ENCODE measurements at regions not wholly inside any gene's neighbourhood (a gene's known extent, or its start where the extent isn't known, plus 50 kb on each side); places are given as distances from the start of the nearest gene placed in this dataset.
A peak's percentile ranks its signal among the peaks of the same experiment; 100 is the strongest.
"Not testable (repeated sequence)": the region's sequence is repeated elsewhere in the genome, so short reads cannot be mapped to it uniquely, and the experiment has no call there.

DNA sequence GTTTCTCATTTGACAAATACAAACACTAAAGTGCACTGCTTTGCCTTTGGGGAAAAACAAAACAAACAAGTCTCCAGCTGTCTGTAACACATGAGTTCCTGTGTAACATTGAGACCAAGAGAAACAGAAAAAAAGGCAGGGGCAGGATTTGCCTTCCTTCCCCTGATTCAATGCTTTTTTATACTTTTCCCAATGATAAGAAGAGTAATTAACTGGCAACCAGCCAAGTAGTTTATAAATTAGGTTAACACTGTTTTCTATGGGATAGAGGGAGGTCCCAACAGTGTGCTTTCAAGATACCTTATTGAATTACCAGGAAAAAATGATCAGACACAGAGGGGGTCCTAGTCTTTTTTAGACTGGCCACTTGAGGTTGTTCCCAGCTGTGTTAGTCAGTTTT lies 346.8 kb downstream of the TRIM36 start:
- no peak for DNase-seq (ENCODE audit: low spot score)

DNA sequence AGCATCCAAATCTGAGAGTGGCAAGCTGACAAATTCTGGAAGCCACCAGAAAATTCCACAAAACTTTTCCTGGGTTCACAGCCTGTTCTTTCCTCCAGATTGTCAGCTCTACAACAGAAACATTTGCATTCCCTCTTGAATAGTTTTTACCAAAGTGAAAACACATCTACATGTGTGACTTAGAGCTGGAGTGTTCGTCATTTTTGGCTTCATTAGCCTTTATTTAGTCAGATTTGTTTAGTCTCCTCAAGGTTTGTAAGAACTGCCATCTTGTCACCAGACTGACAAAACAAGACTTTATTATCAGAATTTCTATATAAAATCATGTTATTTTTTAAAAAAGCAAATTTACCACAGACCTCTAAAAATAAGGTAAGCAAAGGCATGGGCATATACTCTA lies 347.3 kb downstream of the TRIM36 start:
- no peak for DNase-seq (ENCODE audit: low spot score)

DNA sequence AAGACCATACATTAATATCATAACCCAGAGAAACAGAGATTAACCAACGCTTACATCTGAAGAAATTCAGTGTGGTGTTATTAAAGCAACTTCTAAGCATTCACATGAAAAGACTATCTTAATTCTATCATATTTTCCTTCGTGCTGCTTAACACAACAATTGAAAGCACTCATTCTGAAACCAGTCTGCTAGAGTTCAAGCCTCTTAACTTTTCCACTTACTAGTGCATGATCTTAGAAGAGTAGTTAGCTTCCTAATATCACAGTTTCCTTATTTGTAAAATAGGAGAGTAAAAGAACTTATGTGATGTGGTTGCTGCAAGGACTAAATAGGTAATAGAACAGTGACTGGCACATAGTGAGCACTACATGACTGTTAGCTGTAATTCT lies 379.3 kb downstream of the TRIM36 start:
- DNase-seq (ENCODE audit: low spot score): no peak

DNA sequence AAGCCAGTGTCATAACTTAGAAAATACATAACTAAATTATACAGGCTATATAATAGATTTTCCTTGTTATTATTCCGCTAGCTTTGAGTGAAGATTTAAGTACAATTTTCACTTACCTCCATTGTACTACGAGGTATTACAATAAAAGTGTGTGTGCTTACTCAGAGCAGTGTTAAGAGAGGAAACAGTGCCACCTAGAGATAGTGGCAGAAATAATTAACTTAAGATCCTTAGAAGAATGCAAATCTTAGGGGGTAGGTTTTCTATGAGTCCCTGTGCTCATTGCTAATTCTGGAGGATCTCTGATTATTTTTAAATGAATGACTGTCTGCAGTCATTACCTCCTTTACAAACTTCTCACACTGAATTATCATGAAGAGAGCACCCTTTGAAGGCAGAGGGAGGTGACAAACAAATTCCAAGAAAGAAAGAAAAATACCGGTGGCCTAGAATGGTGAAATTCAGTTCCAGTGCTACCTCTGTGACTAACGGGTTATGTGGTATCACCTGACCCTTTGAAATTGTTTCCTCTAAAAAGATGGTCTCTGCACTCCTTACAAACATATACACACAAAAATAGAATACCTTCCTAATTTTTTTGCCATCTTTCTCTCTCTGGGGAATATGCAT lies 379.8 kb downstream of the TRIM36 start:
- DNase-seq (ENCODE audit: low spot score): peak; percentile 43

DNA sequence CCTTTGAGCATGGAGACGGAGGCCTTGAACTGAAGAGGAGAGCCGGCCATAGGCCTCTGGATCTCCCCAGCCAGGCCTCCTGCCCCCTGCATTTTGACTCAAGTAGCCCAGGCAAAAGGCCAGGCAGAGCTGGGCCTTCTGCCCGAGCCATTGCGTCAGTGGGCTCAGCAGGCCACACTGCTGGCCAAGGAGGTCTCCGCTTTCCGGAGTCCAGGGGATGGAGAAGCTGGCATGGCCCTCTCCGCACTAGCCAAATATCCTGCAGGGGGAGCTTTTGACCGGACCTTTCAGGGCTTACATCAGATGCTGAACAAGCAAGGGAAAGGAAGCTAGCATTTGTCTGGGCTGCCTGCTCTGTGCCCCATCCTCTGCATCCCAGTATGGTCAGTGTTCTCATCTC lies 386.8 kb downstream of the TRIM36 start:
- DNase-seq (ENCODE audit: low spot score): peak; percentile 20

DNA sequence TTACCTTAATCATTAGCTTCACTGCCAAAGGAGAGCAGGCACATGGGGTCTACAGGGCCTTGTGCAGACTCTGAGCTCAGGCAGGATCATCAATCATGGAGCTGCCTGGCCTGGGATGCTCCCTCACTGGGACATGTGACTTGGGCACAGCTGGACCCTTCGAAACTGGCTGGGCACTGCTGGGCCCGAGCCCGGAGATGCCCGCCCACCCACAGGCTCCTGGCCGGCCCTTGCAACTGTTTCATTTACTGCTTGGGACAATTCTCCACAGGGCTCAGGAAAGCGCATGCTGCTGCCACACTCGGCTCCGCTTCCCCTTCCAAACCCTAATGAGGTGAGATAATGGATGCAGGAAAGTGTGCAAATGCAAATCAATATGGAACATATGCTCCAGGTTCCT lies 387.5 kb downstream of the TRIM36 start:
- DNase-seq (ENCODE audit: low spot score): no peak

DNA sequence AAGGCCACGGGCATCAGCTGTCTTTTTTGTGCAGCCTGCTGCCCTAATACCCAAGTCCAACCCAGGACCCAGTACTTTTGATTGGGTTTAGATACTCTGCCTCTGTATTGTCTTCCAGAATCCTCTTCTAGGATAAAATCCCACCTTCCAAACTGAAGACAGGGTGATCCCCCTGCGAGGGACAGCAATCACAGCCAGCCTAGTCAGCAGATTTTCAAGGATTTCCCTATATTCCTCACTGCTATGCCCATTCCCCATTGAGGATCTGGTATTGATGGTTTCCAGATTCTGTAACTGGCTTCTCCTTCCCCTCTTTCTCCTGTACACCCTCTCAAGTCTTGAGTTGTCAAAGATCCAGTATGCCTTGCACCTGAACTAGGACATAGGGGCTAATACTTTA lies 389.4 kb downstream of the TRIM36 start:
- DNase-seq (ENCODE audit: low spot score): no peak

DNA sequence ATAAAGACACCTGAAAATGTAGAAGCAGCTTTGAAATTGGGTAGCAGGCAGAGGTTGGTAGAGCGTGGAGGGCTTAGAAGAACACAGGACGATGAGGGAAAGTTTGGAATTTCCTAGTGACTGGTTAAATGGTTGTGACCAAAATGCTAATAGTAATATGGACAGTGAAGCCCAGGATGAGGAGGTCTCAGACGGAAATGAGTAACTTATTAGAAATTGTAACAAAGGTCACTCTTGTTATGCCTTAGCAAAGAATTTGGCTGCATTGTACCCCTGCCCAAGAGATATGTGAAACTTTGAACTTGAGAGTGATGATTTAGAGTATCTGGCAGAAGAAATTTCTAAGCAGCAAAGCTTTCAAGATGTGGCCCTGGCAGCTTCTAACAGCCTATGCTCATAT lies 382.5 kb downstream of the KCNN2 start:
- DNase-seq (ENCODE audit: low spot score): no peak

DNA sequence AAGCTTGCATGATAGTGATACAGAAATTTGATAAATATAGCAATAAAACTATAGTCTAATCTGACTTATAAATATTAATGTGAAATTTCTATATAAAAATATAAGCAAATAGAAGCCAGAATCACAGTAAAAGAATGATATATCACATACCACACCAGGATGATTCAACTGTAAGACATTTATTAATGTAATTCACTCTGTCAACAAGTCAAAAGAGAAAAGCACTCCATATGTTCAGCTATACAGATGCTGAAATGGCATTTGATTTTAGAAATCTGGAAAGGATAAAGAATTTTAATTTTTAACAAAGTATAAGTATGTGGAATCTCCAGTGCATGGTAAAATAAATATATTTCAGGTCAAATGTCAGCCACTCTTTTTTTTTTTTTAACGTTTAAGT lies 372.4 kb downstream of the KCNN2 start:
- DNase-seq (ENCODE audit: low spot score): no peak

DNA sequence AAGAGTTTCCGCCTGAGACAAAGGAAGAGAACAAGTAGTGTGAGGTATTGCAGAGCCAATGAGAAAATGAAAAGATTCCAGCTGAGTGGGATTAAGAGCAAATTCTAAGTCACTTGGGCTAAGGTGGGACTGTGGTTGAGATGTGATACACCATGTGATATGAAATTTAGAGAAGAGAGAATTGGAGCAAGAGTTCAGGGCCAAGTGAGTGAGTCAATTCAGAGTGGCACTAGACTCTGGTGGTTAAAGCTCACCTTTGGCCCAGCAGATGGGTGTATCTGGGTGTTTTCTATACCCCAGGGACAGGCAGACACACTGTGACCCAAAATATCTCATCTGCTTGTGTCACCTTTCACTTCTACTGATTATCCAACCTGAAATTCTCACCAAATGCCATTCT lies 368.1 kb downstream of the KCNN2 start:
- no peak for DNase-seq (ENCODE audit: low spot score)

DNA sequence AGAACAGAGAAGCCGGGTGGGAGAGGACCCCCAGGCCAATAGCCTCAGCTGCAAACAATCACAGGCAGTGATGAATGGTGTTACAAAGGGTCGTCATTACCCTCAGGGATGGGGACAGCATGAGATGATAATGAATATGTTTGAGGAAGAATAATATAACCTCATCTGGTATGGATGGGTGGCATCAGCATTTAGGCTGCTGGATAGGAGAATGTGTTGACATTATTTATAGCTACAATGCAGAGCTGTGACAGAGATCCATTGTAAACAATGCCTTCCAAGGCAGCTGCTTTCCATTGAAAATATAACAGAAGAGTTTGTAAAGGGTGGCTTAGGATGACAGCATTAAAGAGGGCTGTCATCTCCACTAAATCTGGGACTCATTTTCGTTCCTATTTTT lies 365.5 kb downstream of the KCNN2 start:
- no peak for DNase-seq (ENCODE audit: low spot score)

DNA sequence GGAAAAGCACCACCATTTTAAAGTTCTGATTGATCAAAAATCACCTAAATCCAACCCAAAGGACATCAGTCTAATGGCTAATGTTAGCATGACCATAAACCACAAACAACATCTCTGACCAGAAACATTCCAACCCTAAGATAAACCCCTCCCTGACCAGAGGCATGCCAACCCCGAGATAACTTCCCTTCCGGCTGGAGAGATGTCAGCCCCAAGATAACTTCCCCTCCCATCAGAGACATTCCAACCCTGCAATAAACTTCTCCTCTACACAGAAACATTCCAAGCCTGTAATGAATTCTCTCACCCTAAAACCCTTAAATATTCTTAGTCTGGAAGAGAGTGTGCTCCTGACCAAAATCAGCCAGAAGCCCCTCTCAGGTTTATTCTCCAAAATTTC lies 364.3 kb downstream of the KCNN2 start:
- DNase-seq (ENCODE audit: low spot score): no peak

DNA sequence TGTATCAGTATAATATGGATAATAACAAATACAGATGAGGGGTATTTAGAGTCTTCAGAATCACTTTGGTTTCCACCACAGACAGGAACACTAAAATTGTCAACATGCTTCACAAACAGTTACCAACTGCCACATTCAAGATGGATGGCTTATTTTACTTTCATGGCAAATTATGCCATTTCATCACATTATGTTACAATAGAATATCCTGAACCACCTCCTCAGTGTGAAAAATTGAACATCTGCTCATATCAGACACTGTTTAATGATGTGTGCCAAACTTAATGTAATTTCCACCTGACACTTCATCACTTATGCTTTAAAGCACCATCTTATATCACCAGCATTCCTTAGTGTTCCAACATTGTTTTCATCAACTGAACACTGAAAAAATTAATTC lies 357.4 kb downstream of the KCNN2 start:
- DNase-seq (ENCODE audit: low spot score): no peak

DNA sequence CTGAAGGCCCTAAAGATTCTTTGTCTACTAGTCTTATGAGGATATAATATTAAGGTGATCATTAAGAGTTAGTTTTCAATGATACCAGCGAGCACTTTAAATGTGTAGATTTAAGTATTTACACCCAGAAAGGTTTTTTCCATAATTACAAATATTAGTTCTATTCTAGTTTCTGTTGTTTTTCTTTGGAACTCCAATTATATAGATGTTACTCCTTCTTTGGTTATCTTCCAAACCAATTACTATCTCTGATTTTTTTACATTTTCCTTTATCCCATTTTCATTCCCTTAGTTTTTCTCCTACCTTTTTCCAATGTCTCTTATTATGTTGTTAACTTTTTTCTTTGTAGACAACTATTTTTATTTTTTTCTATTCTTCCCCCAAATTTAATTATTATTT lies 355.1 kb downstream of the KCNN2 start:
- DNase-seq (ENCODE audit: low spot score): no peak

DNA sequence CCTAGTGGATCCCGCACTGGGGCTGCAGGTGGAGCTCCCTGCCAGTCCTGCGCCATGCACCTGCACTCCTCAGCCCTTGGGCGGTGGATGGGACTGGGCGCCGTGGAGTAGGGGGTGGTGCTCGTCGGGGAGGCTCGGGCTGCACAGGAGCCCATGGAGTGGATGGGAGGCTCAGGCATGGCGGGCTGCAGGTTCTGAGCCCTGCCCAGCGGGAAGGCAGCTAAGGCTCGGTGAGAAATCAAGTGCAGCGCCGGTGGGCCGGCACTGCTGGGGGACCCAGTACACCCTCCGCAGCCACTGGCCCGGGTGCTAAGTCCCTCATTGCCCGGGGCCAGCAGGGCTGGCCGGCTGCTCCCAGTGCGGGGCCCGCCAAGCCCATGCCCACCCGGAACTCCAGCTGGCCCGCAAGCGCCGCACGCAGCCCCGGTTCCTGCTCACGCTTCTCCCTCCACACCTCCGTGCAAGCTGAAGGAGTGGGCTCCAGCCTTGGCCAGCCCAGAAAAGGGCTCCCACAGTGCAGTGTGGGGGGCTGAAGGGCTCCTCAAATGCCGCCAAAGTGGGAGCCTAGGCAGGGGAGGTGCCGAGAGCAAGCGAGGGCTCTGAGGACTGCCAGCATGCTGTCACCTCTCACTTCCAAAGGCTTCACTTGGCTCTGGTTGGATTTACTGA lies 342.5 kb downstream of the KCNN2 start:
- not testable (repeated sequence) for DNase-seq (ENCODE audit: low spot score)

DNA sequence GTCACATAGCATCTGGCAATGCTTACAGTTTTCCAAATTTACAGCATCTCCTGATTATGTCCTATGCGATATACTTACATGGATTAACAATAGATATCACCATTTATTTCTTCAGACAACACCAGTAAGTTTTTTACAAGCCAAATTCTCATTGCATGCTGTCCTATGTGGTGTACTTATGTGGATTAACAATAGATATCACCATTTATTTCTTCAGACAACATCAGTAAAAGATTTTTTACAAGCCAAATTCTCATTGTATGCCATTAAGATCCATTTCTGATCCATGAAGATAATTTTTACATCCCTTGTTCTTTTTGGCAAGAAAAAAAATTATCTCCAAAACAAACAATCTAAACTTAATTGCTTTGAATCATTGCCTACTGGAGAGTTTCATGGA lies 340.9 kb downstream of the KCNN2 start:
- no peak for DNase-seq (ENCODE audit: low spot score)

DNA sequence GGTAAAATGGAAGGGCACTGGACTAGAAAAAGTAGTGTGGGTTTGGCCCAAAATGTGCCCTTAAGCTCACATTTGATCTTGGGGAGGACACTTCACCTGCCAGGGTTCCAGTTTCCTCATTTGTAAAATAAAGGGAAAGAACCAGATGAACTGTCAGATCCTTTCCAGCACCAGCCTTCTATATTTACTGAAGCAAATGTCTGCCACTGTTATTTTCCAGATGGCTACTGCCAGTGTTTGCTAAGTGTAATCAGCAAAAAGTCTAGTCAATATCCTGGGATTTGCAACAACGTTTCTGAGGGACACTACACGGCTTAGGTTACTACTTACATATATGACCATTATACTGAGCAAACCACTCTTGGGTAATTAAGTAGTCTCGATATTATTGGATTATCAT lies 340.3 kb downstream of the KCNN2 start:
- DNase-seq (ENCODE audit: low spot score): no peak

DNA sequence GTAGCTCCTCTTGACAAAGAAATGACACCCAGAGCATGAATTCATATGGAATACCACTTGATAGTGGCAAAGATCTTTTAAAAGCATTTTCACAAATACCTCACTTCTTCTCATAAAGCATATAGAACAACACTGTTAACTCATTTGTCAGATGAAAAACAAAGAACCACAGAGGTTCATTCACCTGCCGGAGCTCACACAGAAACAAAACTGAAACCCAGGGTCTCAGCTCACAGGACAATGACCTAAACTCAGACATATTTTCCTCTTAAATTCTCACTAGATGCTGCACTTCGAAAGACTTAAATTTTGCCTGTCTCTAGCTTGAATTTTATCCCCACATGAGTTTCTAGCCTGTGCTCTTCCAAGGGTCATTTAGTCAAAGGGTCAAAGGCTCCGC lies 339.0 kb downstream of the KCNN2 start:
- no peak for DNase-seq (ENCODE audit: low spot score)

DNA sequence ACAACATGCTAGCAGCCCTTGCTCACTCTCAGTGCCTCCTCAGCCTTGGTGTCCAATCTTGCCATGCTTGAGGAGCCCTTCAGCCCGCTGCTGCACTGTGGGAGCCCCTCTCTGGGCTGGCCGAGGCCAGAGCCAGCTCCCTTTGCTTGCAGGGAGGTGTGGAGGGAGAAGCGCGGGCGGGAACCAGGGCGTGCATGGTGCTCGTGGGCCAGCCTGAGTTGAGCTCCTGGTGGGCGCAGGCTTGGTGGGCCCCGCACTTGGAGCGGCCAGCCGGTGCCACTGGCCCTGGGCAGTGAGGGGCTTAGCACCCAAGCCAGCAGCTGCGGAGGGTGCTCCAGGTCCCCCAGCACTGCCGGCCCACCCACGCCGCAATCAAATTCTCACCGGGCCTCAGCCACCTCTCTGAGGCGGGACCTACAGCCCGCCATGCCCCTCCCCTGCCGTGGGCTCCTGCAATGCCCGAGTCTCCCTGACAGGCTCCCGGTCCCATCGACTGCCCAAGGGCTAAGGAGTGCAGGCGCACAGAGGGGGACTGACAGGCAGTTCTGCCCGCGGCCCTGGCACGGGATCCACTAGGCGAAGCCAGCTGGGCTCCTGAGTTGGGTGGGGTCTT lies 333.5 kb downstream of the KCNN2 start:
- DNase-seq (ENCODE audit: low spot score): no peak

DNA sequence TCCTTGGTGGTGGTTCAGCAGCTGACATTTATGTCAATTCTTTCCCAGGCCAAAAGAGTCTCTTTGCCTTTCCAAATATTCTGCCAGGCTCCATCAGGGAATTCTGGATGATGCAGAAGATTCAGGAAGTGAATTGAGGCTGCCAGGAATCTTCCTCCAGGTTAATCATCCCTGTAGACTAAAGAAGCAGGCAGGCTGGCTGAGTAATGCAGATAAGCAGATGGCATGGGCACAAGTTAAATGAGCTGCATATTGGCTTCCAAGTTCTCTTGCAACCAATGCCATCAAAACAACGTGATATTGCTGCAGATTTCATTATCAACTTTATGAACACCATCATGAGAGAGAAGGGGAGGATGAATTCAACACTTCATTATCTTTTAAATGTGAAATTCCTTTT lies 324.5 kb downstream of the KCNN2 start:
- DNase-seq (ENCODE audit: low spot score): no peak

DNA sequence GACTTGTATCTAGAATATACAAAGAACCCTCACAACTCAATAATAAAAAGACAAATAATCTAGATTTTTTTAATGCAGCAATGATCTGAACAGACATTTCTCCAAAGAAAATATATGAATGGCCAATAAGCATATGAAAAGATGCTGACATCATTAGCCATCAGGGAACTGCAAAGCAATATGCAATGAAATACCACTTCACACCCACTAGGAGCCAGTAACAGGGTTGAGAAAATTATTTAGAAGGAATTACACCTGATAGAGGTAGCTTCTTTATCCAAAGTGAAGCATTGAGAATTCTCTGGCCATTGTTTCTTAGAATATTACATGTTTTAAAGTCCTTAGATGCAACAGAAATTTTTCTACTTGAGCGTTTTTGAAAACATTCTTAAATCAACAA lies 316.9 kb downstream of the KCNN2 start:
- DNase-seq (ENCODE audit: low spot score): no peak

DNA sequence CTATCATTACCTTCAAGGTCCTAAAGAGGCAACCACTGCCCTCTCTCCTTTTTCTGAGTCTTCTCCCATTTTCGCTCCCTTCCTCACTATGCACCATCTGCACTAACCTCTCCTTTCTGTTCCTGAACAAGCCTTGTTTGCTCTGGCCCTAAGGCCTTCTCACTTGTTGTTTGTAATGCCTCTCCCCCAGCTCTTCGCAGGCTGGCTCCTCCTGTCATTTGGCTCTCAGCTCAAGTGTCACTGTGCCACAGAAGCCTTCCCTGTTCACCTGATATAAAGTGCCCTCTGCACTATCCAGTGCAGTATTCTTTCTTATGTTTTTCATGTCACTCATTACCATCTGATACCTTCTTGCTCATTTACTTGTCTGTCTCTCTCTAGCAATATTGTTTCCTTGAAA lies 303.7 kb downstream of the KCNN2 start:
- DNase-seq (ENCODE audit: low spot score): no peak

DNA sequence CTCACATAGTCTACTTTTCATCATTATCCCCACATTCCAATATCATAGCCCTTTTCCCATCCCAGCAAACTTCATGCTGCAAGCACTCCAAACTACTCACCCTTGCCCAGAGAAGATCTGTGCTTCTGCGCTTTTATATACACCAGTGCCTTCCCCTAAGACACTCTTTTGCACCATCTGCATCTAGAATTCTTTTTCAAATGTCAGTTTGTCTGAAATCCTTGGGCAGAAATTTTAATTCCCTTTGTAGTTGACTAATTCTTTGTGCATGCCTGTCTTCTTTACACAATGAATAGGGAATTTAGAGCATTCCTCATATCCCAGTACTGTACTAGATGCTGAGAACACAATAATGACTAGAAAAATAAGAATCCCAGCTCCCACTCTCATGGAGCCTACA lies 298.9 kb downstream of the KCNN2 start:
- DNase-seq (ENCODE audit: low spot score): no peak

DNA sequence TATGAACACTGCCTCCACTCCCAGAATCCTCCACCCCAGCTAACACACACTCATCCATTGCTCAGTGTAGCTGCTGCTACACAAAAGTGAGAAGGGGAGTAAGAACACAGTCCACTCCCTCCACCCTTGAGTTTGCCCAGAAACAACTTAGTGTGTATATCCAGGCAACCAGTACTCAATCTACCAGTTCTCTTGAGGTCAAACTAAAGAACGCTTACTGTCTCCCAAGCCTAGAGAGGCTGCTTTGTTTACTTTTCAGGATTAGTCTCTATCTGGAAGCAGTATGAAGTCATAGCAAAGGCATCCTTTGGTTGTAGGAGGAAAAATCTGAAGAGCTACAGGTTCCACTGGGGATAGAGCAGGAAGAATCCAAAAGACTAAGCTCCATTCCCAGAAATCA lies 296.3 kb downstream of the KCNN2 start:
- DNase-seq (ENCODE audit: low spot score): no peak
